ENCODE measurements at regions not wholly inside any gene's neighbourhood (a gene's known extent, or its start where the extent isn't known, plus 50 kb on each side); places are given as distances from the start of the nearest gene placed in this dataset.

DNA sequence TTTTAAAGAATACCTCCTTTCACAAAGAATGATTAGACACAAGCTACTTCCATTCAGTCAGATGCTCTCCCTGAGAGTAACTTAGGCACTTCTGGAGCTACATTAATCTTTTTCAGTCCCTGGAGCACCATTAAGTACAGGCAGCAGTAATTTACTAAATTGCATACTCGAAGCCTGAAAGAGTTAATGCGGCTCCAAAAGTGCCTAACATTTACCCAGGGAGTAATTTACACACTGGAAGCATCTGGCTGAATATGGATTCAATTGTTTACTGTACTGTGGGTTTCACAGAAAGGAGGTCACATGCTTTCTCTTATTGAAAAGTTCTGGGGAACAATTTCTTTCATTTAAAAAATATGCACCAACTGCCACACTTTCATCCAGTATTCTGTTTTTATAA lies 260.8 kb upstream of the TENM3 start:
- no peak for DNase-seq (ENCODE audit: low read depth in 2 of 2)

DNA sequence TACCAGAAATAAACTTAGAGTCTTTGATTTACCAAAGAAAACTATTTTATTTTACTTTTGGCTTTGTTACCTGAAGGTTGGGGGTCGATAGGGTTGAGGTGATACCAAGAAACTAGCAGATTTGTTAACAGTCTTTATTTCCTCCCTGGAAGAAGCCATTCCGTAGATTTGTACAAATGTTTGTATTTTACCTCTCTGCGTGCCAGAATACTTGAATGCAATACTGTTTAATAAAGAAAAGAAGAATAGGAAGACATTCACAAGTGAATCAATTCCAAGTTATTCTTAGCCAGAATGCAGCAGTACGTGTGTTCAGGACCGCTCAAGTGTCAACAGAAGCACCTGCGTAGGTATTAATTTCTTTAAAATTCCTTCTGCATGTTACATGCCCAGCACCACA lies 260.3 kb upstream of the TENM3 start:
- DNase-seq (ENCODE audit: low read depth in 2 of 2), result no peak

DNA sequence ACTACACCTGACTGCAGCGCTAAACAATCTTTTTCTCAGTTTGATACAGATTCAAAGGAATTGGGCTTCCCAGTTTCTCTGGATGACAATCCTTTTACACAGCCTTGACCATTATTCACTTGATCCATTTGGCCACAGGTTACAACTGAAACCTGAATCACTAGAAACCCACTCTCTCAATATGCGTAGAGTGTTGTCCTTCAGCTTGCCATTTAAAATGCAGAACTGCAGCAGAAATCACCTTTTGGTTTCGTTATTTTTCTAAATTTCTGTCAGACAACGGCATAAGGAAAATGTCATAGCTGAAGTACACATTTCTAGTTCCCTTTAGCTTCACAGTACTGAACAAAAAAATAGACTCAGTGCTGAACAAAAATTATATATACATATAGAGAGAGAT lies 255.8 kb upstream of the TENM3 start:
- DNase-seq (ENCODE audit: low read depth in 2 of 2), result no peak

DNA sequence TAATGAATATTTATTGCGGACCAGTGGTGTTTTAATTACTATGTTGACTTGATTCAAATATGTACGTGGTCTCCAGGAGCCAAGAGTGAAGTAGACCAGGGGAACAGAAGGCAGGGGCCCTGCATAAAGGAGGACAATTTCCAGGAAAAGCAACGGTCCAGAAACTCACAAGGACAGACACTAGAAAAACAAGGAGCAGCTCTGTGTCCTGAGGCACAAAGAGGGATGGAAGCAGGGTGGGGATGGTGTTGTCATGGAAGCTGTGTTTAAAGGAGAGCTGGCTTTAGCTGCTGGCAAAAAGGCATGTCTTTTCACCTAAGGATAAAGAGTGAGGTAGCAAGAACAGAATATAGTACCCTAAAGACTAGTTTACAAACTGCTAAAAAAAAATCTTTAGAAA lies 254.1 kb upstream of the TENM3 start:
- DNase-seq (ENCODE audit: low read depth in 2 of 2), result no peak

DNA sequence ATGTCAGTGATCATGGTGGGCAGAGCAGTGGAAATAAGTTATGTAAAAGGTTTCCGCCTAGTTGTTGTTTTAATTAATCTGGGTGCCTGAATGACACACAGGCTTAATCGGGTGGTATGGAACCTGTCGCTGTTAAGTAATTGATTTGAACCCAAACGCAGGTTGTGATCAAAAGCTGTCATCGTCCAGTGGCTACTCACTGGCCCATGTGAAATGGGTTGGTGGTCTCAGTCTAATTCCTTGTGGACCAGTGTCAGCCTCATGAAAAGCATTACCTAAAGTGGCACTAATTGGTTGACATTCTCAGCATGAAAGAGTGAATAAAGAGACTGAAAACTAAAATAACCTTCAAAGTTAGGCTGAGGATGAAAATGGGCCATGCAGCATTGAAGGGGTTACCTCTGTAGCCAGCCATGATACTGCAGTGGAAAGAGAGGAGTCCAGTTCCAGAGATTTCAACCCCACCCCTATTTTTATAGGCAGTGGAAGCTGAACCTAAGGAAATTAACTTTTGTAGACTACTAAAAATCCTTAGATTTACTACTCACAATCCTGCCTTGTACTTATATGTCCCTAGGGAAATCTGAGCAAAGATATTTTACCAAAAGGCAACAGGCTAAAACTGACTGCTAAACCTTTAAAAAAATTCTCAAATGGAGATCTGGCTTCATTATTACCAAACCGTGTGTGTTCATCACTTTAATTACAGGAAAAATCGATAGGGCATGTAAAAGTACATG lies 251.7 kb upstream of the TENM3 start:
- DNase-seq (ENCODE audit: low read depth in 2 of 2), result no peak

DNA sequence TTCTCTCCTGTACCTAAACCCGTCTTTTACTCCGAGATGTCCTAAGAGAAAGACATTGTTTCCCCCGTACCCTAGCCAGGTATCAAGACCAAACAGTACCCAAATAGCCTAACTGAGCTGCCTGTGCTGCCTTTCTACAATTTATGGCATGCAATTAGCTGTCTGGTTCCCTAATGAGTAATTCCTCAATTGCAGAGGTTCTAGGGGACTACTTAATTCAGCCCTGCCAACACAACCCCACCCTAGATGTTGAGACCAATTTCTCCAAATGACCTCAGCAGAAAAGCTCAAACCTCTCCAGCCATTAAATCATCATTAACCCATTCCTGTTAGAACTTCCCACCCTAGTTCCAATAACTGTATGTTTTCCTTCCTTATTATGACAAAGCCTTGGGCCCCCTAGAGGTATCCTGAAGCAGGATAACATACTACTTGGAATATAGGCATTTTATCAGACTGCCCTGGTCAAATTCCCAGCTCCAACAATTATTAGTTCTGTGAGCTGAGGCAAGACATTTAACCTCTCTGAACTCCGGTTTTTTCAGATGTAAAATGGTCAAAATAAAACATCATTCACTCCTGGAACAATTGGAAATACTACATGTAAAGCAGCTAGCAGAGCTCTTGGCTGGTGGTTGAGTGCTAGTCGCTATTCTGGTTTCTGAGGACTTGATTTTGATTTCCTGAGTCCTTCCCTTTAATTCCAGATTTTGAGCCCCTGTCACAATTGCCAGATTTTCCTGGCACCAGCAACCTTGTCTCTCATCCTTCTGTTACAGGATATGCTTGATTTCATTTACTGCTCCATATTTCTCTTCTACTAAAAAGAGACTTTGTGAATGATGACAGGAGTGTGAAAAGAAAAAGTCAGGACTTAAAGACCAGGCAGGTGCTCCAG lies 244.6 kb upstream of the TENM3 start:
- DNase-seq (ENCODE audit: low read depth in 2 of 2), result no peak

DNA sequence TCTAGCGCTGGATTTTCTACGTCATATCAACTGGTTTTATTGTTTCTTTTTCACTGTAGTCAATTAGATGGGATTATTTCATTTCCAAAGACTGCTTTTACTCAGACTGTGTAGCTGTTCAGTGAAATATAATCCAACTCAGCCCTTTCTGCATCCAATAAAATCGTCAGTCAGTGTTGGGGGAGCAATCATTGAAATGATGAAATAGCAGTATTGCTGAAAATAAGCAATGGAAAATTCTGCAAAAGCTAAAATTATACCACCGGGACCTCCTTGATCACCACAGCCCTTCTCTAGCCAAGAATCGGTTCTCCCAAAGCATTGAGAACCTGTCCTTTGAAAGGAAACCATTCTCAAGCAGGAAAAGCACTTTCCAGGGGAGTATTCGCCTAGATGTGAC lies 243.1 kb upstream of the TENM3 start:
- DNase-seq (ENCODE audit: low read depth in 2 of 2), result no peak

DNA sequence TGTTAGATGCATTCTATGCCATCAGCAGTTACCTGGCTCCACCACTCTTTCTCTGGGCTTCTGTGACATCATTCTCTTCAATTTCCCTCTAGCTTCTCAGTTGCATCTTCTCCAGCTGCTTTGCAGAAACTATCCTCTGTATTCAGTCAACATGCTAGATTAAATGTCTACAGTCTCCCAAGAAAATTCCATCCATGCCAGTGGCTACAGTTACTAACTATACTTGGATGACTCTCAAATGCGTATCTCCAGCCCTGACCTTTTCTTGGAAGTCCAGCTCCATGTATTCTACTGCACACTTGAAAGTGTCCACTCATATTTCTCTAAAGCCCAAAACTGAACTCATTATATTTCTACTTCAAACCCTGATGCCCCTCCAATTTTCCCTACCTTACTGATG lies 232.3 kb upstream of the TENM3 start:
- no peak for DNase-seq (ENCODE audit: low read depth in 2 of 2)

DNA sequence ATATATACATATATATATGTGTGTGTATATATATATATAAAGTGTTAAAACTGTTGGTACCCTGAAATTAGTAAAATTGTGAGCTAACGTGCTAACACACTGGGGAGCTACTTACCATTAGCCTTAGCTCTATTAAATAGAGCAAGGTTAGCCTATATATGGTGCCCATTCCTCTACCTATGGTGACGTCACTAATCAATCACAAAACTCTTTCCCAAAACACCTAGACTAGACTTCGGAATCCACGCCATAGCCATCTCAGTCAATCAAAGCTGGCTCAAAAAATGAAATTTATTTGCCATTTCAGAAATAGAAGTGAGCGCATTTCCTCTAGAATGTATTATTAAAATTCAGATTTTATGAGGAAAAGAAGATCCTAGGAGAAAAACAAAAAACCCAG lies 229.0 kb upstream of the TENM3 start:
- DNase-seq (ENCODE audit: low read depth in 2 of 2), result no peak

DNA sequence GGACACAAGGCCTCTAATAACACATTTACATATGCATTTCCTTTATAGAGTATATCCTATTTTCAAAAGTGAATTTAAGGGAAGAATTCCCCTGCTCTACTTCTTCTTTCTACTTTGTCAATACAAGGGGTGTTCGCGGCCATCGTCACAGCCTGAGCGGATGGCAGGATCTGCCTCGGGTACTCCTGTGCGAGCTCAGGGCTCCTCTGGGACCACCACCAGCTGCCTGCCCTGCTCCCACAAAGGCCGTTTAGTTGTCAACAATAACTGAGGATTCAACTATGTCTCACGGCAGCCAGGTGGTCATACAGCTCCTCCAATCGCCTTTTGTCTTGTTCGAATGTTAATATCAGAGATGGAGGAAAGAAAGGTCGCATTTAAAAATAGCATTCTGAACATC lies 228.2 kb upstream of the TENM3 start:
- no peak for DNase-seq (ENCODE audit: low read depth in 2 of 2)

DNA sequence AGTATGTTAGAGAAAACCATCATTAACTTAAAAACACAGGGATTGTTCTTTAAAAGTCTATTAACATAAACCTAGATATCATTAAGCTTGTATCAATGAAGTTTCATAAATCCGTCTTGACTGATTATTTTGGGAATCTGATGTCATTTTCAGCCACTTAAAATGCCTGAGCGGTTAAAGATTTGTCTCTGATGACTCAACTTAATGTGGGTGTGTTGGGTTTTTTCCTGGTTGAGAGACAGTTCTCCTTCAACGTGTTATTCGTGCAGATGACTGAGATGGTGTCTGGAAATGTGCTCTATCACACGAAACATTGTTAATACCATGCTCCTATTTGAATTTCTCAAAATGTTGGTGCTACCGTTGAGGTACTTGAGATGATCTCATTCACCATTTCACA lies 227.3 kb upstream of the TENM3 start:
- DNase-seq (ENCODE audit: low read depth in 2 of 2), result no peak

DNA sequence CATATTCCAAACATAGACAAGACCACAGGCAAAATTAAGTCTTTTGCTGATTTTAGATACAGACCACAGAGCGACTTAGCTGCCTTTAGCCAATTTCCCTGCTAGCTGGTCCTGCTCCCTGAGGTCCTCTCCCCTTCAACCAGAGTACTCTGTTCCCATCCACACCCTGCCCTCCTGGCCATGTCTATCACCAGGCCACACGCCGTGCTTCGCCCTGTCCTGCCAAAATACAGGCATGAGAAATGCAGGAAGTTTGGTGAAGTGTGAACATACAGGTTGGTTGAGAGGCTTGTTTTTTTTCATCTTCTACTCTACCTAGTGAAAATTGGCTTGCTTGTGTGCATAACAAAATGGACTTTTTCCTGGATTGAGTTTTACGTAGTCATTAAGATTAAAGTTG lies 226.2 kb upstream of the TENM3 start:
- DNase-seq (ENCODE audit: low read depth in 2 of 2), result no peak

DNA sequence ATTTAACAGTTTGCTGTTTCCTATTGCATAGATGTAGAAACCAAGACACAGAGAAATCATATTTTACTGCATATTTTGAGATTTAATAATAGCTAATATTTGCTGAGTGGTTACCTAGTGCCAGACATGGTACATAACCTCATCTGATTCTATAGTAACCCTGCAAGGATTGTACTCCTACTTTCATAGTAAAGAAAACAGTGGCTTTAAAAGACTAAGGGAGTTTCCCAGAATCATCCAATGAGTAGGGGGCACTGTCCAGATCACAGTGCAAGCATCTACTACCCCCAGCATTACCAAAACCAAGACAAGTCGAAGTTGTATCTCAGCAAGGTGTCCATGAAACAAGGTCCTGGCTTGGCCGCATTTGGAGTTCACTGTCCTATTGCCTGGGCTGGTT lies 224.5 kb upstream of the TENM3 start:
- no peak for DNase-seq (ENCODE audit: low read depth in 2 of 2)

DNA sequence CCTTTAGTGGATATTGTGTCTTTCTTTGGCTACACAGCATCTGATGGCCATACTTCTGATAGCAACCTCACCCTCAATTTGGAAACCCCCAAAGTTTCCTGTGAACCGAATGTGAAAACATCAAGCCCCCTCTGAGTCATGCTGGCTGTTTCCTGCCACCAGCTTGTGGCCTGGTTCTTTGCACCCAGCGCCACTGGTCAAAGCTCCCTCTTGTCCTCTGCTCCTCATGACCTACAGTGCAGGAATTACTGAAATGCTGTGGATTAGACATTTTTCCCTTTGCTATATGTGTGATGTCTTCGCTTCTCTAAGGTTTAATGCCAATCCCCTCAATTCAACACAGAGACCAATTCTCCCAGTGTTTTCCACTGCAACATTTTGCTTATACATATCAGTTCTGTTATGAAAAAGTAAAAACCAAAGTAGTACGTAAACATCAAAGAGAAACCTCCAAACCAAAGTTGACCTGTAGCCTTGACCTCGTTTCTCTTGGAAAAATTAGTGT lies 224.0 kb upstream of the TENM3 start:
- no peak for DNase-seq (ENCODE audit: low read depth in 2 of 2)

DNA sequence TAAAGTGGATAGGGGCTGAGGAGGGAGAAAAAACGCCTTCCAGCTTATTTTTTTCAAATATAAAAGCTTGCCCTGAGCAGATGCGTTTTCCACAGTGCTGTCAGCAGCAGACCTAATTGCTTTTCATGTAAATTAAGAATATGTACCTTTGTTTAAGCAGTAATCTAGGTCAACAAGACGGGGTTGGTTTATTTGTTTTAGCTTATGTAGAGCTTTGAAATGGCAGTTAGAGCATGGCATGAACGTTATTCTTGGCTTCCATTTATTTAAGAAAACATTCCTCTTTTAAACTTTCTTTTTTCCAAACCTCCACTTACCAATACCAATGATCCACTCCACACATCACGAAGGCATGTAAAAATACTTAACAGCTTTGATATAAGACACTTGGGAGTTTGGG lies 220.3 kb upstream of the TENM3 start:
- DNase-seq (ENCODE audit: low read depth in 2 of 2), result no peak

DNA sequence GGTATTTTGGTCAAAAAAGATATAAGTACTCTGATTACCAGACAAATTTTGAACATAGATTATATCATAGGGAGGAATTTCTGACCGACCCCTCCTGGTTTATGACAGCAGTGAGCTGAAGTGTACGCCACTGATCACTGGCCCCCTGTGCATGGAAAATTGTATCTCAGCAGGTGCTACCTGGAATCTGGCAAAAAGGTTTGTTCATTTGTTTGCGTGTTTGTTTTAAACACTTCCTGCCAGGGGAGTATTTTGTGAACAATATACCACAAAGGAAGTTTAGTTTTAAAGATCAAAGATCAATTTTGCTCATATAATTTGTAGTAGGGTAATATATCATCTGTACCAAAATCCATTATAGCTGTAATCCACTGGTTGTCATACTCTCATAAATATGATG lies 219.7 kb upstream of the TENM3 start:
- DNase-seq (ENCODE audit: low read depth in 2 of 2), result no peak

DNA sequence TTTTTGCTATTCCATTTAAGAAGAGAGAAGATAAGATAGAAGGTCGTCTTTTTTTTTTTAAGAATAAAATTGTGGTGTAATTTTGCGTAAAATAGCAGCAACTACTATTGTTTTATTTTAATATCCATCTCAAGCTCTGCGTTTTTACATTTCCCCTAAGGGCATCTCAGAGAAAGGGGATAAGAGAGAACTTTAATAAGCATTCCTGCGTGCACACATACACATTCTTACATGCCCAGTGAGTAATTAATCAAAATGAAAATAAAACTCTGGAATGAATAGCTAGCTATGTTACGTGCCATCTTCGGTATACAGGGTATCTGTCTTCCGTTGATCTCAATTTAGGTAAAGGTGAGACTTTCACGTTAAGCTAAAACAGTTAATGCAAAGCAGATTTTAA lies 200.3 kb upstream of the TENM3 start:
- DNase-seq (ENCODE audit: low read depth in 2 of 2), result no peak

DNA sequence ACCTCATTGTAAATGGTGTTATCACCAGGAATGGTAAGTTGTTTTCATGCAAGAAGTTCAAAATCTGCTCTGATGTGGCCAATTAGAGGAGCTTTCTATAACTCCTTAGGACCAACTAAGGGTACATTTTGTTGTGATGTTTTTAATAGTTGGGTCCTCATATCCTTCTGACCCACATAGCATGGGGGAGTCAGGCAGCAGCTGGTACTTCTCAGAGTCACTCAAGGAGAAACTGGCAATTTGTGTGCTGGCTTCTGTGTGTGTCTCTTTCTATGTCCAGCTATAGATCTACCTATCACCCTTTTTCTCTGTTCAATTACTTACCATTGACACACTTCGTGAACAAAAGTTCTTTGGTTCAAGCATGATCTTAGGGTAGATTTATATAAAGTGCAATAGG lies 194.3 kb upstream of the TENM3 start:
- no peak for DNase-seq (ENCODE audit: low read depth in 2 of 2)

DNA sequence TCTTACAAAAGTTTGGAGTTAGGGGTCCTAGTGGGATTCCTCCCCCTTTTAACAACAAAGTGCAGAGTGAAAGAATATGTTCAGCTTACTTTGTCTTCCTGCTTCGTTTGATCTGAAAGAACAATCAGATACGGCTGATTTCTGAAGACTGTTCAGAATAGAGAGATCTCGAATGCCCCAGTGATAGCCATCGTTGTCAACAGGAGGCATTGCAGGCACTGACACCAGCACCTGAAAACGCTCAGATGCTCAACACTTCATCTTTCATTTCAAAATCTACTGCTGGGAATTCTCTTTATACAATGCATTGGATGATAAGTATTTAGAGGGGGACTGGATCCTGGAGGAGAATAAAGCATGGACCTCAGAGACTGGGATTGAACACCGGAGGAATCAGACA lies 186.3 kb upstream of the TENM3 start:
- DNase-seq (ENCODE audit: low read depth in 2 of 2), result no peak

DNA sequence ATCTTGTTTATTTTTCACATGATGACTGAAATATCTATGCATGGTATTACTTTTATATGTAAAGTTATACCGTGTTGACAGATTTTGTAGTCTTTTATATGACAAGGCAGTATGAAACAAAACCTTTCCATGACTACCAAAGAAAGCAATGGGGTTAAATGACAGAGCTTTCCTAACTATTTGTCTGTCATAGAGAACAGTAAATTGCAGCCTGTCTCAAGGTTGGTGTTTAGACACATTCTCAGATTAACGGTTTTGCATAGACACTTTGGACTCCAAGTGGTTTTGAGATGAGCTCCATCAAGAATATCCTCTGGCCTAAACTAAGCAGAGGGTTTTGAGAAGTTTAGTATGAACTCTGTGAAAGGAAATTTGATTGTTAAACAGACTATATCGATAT lies 180.7 kb upstream of the TENM3 start:
- no peak for DNase-seq (ENCODE audit: low read depth in 2 of 2)

DNA sequence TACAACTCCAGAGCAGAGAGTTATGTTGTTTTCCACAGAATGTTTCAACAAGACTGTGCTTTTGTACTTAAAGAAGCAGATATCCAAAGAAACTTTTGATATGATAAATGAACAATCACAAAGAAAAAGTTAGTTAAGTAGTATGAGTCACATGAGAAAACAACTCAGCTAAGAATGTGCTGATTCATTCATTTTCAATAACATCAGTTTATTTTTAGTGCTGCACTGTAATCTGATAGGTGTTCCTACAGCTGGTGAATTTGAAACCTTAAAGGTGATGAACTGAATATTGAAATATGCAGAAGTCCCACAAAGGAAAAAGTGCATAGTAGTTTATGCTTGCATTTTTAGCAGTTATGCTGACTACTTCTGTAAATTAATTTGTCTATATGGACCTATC lies 180.3 kb upstream of the TENM3 start:
- no peak for DNase-seq (ENCODE audit: low read depth in 2 of 2)

DNA sequence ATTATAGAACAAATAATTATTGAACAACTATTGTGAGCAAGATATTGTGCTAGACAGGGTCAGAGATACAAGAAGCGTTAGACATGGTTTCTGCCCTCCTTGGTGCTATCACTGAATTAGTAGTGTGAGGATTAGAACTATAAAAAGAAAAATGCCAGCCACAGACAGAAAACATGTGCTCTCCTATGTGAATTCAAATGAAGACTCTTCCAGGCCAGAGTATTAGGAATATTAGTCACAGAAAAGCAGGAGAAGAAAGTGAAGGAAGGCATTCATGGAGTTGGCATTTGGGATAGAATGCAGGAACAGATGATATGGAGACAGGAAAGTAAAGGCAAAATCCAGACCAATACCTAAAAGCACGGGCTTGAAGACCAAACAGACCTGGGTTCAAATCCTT lies 179.6 kb upstream of the TENM3 start:
- DNase-seq (ENCODE audit: low read depth in 2 of 2), result no peak

DNA sequence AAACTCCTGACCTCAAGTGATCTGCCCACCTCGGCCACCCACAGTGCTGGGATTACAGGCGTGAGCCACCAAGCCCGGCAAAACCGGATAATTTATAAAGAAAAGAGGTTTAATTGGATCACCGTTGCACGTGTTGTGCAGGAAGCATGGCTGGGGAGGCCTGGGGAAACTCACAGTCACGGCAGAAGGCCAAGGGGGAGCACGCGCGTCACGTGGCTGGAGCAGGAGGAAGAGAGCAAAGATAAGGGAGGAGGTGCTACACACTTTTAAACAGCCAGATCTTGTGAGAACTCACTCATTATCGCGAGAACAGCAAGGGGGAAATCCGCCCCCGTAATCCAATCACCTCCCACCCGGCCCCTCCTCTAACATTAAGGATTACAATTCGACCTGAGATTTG lies 177.9 kb upstream of the TENM3 start:
- DNase-seq (ENCODE audit: low read depth in 2 of 2), result no peak
